EL (cell line): ENCODE measurements at regions not wholly inside any gene's neighbourhood (a gene's known extent, or its start where the extent isn't known, plus 50 kb on each side); places are given as distances from the start of the nearest gene placed in this dataset.
"Not testable (repeated sequence)": the region's sequence is repeated elsewhere in the genome, so short reads cannot be mapped to it uniquely, and the experiment has no call there.

ENCODE experiments used
- DNase-seq: peaks from one replicate; pipeline ENCODE4 v3.0.0-alpha.2; 2016

DNA sequence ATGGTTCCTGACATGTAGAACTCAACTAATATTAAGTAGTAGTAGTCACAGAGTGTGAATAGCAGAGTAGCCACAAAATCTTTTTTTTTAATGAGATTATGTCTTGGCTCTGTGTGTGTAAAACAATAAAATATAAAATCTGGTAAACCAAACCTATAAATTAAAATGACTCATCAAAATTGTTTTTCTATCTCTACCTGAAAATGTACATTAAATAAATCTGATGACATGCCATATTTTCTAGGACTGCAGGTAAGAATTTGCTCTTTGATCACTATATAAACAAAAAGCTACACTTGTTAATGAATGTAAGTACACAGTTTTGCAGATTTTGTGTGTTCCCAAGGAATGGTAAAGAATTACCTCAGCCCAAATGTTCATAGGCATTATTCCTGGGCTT lies 1231.5 kb downstream of the JRKL start:
- DNase-seq = no peak

DNA sequence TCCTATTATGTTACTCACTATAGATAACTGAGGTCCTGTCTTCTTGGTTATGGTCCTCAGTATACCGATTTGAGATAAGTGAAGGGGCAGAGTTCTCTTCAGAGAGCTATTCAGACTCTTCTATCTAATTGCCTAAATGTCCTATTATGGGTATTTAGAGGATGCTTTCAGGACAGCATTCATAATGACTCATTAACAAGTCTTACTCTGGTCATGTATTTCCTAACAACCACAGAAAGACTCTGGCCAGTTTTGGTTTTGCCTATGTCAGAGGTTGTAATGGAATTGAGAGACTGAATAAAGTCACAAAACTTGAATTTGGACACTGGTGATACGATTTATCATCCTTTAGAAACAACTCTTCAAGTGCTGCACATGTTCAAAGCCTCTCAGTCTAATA lies 1233.0 kb downstream of the JRKL start:
- no peak for DNase-seq

DNA sequence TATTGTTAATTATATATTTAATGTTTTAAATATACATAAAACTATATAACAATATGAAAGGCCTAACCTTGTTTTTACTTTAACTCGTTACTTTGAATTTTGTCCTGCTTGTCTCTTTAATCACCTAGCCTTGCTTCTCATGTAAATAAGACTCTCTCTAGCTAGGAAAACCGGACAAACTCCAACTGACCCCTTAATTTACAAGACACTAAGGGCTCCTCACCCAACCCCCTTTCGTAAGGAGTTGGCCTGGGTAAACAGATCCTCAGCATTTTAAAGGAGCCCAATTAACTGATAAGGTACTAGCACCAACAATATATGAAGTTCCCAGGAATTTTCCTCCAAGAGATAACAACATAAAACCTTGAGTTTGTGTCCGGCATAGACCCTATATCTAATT lies 1246.9 kb downstream of the JRKL start:
- DNase-seq = not testable (repeated sequence)

DNA sequence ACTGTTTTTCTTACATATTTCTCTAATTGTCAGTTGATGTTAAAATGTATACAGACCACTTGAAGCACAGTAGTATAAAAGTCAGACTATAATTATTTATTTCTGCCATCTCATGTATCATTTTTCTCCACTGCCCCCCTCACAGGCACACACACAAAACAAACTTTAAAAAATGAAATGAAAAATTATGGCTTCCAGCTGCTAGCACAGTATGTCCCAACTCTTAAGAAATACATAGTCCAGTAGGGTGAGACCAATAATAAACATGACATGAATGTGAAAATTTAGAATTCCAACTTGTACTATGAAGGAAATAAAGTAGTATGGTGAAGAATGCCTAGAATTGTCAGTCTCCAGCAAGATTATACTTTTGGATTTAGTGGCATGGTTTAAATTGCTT lies 1247.9 kb downstream of the JRKL start:
- no peak for DNase-seq

DNA sequence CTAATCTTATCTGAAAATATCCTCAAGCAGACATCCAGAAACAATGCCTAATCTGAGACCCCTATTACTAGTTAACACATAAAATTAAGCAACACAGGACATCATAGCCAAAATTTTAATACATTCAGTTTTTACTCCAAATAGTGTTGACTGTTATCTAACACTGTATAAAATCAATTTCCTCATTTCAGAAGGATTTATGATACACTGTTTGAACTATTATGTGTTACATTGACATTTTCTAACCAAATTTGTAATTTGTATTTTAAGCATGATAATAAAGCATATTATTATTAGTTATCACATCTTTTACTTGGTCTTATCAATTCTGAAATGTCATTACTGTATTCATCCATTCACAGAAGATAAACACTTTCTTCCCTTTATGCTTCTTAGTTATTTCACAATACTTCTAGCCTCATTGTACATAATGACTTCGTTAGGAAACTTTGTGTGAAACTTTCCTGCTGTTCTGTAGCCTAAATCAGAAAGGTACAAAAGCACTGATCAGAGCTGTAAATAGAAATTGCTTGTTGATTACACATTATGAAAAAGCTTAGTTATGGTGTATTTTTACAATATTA lies 1248.9 kb downstream of the JRKL start:
- DNase-seq = no peak

DNA sequence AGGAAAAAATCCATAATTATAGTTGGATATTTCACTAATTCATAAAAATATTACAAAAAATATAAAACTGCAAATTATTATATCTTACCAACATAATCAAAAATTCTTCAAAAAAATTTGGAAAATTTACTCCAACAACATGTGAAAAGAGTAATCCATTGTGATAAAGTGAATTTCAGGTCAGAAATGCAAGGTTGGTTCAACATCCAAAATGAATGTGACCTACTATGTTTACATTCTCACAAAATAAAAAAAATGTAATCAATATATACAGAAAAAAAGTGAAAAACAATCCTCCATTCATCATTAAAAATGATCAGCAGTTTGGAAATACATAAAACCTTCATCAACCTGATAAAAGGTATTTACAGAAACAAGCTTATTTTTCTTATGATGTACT lies 1252.2 kb downstream of the JRKL start:
- DNase-seq = no peak

DNA sequence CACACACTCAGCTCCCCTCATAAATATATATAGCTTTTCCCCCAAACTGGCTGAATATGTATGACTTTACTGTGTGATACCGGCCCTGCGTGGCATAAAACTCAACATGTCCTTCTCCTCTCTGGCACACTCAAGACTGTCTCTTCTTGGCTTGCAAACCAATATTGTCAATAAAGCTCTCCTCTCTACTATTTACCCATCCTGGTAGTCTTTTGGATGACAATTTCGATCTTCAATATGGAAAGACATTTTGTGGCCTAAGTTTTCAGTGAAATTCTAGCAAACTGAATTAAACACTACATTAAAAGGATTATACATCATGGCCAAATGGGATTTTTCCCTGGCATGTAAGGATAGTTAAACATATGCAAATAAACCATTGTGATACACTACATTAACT lies 1255.9 kb downstream of the JRKL start:
- no peak for DNase-seq

DNA sequence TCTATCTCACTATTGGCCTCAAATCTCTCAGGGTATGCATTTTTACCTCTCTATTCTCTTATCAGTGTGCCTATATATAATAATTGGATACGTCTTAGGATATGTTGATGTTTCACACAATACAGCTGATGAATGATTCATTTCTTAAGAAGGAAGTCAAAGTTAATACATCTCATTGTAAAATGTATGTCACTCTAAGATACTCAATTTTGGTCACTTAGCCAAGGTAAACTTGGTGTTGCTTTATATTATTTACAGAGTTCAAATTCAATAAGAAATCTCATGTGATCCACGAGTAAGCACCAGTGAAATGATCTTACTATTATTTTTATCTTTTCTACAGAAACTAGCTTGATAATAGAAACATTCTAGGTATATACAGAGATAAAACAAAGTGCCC lies 1266.5 kb downstream of the JRKL start:
- no peak for DNase-seq

DNA sequence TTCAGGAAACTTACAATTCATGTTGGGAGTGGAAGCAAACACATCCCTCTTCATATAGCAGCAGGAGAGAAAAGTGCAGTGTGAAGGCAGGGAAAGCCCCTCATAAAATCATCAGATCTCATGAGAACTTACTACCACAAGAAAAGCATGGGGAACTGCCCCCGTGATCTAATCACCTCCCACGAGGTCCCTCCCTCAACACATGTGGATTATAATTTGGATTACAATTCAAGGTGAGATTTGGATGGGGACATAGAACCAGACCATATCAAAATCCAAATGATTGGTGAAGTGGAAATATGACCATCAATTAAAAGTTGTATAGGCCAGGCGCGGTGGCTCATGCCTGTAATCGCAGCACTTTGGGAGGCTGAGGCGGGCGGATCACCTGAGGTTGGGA lies 1268.0 kb downstream of the JRKL start:
- no peak for DNase-seq

DNA sequence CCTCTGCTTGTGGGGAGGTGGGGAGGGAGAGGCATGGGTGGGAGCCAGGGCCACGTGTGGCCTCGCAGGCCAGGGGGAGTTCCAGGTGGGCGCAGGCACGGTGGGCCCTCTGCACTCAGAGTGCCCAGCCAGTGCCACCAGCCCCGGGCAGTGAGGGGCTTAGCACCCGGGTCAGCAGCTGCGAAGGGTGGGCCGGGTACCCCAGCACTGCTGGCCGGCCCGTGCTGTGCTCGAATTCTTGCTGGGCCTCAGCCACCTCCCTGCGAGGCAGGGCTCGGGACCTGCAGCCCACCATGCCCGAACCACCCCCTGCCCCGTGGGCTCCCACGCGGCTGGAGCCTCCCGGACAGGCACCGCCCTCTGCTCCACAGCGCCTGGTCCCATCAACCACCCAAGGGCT lies 1277.2 kb downstream of the JRKL start:
- no peak for DNase-seq

DNA sequence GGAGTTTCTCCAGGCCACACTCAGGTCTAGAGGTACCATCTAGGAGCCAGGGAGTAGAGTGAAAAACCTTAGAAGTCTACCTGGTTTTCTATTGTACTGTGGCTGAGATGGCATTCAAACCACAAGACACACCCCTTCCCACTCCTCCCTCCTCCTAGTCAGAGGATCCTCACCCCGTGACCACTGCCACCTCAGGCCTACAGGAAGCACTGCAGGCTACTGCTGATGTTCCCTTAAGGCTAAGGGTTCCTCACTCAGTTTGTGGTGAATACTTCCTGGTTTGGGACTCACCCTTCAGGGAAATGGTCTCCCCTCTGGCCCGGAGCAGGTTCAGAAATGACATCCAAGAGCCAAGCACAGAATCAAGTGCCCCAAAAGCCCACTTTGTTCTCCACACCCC lies 1293.9 kb downstream of the JRKL start:
- no peak for DNase-seq

DNA sequence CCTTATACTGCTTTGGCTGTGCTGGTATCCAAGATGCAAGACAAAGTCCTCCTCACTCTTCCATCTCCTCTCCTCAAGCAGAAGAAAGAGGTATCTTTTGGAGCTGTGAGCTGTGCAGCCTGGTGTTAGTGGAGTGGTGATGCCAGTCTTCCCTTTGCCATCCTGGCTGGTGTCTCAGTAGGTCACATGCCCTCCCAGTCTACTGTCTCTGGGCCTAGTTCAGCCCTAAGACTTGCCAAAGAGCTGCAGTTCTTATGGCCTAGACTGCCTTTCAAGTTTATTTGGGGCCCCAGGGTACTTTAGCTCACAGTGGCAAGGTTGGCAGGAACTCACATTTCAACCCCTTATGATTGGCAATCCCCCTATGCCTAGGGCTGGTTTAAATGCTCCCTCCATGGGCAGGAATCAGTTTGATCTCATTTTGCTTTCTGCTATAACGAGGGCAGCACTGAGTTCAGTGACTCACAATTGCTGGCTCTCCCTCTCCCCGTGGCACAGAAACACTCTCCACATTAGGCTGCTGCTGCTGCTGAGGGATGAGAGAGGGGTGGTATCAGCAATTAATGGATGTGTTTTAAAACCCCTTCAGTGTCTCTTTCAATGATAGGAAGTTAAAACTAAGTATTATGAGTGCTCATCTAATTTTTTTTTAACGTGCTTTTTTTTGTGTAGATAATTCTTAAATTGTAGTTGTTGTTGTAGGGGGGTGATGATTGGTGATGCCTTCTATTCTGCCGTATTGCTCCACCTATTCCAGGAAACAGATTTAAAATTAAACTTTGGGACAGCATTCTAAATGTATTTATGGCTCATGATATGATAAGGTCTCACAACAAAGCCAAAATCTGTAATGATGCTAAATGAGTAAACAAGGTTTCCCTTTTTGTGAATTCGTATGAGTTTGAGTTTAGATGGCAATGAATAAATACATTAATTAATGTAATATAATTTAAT lies 1295.0 kb downstream of the JRKL start:
- no peak for DNase-seq

DNA sequence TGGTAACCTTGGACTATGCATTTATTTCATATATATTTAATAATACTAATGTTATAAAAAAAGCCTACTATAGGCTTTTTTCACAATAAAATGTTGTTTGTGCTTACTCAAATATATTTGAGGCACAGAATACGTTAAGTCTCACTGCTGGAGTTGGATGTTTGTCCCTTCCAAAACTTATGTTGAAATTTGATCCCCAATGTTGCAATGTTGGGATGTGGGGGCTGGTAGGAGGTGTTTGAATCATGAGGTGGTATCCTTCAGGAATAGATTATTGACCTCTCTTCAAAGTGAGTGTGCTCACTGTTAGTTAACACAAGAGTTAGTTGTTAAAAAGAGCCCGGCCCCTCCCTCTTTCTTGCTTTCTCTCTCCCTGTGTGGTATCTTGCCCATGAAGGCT lies 1295.9 kb downstream of the JRKL start:
- no peak for DNase-seq

DNA sequence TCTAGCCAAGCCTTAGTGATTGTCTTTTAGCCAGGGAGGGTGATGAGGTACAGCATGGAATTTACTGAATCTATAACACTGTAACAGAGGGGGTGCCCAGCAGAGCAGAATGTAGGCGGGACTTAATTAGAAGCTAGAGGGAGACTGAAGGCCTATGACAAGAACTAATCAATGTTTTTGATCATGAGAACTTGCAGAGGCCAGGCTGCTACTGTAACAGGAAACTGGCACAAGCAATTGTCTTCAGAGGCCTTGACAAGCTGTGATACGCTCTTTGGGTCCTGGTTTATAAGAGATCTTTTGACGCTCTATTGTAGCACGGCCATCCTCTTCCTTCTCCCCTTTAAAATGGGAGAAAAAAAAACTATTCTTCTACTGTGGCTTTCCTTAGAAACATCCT lies 1297.3 kb downstream of the JRKL start:
- no peak for DNase-seq

DNA sequence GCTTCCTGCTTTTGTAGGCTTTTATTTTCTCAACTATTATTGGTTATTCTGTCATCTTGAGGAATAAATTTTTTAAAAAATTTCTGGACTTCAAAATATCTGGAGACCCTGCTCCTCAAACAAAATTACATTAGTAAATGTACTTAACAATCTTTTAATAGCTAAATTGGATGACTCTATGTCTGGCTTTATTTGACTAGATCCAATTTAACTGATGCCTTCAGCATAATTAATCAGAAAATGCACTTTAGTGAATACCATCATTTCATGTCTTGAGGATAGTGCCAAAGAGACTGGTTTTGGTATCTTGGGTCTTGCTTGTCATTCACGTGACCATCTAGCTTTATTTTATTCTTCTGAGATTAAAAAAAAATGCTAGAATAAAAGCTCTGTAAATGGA lies 1301.2 kb downstream of the JRKL start:
- DNase-seq = no peak

DNA sequence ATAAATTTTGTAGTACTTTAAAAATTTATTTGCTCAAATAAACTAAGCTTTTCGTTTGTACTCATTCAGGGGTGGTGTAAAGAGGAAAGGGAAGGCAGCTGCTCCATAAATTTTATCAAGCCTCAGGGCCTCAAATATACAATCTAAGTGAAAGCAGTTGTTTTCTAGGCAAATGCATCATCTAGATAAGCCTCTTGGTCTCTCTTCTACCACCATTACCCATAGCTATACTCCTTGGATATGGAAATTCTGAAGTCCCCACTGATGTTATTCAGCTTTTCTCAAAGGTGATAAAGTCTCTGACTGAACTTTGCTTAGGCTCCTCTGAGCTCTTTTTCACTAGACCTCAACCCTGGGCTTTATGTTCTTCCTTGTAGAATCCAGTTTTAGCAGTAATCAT lies 1313.1 kb downstream of the JRKL start:
- no peak for DNase-seq

DNA sequence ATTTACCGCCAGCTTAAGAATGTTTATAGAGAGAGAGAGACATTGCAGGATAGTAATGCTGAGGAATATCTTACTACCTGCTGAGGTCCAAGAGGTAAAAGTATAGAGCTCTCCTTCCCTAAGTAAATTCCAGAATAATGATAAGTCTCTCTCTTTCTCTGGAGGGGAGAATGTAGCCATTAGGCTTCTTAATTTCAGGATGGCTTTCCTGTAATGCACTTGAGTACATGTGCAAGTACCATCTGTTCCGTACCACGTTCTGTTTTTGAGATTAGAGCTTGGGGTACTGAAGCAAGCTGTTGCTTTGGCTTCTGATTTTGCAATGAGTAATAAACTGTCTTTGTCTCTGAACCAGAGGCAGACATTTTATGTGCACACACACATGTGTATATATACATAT lies 1314.0 kb downstream of the JRKL start:
- DNase-seq = no peak

DNA sequence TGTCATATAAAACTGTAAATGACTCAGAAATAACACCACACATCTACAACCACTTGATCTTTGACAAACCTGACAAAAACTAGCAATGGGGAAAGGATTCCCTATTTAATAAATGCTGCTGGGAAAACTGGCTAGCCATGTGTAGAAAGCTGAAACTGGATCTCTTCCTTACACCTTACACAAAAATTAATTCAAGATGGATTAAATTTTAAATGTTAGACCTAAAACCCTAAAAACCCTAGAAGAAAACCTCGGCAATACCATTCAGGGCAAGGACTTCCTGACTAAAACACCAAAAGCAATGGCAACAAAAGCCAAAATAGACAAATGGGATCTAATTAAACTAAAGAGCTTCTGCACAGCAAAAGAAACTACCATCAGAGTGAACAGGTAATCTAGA lies 1315.3 kb upstream of the CNTN5 start:
- not testable (repeated sequence) for DNase-seq

DNA sequence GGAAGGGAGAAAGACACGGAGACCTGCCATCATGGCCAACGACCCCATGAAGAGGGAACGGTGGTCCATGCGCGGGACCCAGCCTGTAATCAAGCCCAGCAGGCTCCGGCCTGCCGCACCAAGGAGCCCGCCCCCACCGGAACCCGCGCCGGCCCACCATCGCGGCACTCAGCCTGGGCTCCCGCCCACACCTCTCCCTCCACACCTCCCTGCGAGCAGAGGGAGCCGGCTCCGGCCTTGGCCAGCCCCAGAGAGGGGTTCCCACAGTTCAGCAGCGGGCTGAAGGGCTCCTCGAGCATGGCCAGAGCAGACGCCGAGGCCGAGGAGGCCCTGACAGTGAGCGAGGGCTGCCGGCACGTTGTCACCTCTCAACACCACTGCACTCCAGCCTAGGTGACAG lies 1302.8 kb upstream of the CNTN5 start:
- DNase-seq = no peak

DNA sequence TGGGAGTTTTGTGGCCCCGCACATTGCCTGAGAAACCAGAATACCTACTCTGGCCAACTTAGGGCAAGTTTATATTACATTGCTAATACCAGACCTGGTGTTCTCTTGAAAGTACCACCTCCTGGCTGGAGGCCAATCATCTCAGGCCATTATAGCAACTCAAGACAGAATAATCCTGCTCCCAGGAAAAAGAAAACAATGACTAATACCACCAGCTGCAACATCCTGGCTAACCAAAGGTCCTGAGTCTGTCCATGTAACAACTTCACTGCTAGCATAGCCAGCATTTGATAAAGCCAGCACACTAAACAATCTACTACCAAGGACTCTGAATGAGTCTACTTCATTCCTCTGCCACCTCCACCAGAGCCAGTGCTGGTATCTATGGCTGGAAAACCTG lies 1298.7 kb upstream of the CNTN5 start:
- peak; percentile 1 for DNase-seq

DNA sequence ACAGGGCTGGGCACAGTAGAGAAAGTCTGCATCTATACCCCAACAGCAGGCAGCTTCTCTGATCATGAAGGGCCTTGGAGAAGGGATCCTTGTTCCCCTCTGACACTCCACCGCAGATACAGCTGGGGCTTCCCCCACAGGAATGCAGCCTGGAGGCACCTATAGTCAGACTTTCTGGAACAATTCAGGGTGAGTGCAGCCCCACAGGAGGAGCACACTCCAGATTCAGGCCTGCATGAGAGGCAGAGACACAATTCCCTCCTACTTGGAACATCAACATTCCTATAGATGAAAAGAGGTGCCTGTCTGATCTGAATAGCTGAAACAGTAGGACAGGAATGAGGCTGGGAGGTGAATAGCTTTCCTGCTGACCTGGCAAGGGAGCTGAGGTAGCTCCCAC lies 1298.0 kb upstream of the CNTN5 start:
- no peak for DNase-seq

DNA sequence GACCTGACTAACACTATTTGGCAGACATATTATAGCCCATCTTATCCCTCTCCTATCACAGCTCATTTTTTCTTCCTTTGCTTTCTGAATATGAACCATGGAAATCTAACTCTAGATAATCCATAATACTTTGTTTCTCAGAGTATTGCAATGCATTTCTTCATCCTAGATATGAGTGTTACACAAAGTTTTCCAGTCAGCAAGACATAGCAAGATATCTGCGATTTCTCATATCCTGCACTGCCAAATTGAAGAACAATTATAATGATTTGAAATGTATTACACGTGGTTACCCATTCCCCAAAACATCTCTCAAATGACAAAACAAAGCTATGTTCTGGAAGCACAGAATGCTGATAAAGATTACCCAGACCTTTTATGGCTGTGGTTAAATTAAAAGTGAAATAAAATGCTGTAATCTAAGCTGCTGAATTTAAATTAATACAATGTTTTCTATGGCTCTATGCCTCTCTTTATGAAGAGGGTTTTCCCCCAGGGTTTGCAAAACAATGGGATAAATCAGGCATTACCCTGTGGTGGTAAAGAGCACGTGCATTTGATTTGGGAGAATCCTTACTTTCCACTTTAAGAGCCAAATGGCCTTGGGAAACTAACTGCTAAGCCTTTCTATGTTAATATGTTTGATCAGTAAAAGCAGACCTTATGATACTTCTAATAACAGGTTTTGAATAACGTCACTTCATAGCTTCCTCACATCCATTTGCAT lies 1291.0 kb upstream of the CNTN5 start:
- DNase-seq = no peak

DNA sequence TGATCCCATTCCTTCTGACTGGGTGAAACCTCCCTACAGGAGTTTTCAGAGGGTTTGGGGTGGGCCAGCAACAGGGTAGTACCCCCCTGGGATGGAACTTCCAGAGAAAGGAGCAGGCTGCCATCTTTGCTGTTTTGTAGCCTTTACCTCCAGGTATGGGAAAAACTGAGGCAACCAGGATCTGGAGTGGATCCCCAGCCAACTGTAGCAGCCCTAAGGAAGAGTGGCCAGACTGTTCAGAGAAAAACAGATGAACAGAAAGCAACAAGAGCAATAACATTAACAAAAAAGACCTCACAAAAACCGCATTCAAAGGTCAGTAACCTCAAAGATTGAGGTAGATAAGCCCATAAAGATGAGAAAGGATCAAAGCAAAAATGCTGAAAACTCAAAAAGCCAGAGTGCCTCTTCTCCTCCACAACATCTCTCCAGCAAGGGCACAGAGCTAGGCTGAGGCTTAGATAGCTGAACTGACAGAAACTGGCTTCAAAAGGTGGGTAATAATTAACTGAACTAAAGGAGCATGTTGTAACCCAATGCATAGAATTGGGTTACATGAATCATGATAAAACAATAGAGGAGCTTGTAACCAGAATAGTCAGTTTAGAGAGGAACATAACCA lies 1288.6 kb upstream of the CNTN5 start:
- DNase-seq = no peak

DNA sequence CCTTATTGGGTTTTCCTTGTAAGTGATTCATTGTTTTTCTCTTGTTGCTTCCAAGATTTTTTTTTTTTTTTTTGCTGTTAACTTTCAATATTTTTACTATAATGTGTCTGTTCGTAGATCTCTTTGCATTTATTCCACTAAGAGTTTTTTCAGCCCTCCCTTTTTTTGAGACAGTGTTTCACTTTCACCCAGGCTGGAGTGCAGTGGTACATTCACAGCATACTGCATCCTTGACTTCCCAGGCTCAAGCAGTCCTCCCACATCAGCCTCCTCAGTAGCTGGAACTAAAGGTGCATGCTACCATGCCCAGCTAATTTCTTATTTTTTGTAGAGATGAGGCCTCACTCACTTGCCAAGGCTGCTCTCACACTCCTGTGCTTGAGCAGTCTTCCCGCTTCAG lies 1282.0 kb upstream of the CNTN5 start:
- no peak for DNase-seq
